Mammary epithelial cell (primary cell): ENCODE measurements at regions not wholly inside any gene's neighbourhood (a gene's known extent, or its start where the extent isn't known, plus 50 kb on each side); places are given as distances from the start of the nearest gene placed in this dataset.

ENCODE experiments used
- EZH2 ChIP-seq: IDR thresholded peaks from 2 replicates; pipeline ENCODE4 v1.6.1; 2012; ENCODE audit warnings: low read length, inconsistent platforms, borderline replicate concordance
- TF ChIP-seq, protein P1 (sequence below), 2 donors: IDR thresholded peaks in 1 of 2; conservative IDR thresholded peaks in 1 of 2; 2 replicates each; pipeline ENCODE4 v1.5.1; 2011 to 2012; ENCODE audit warnings: inconsistent platforms in 2 of 2, low read length in 2 of 2, mild to moderate bottlenecking in 2 of 2, control low read depth in 1 of 2, low read depth in 1 of 2; ENCODE audit not compliant: insufficient read depth in 1 of 2; ENCODE audit errors: extremely low read depth in 1 of 2

GRCh38 chr13:68816715-68817114, 1290.9 kb upstream of the ATXN8OS start:
- TF ChIP-seq, protein P1, sequence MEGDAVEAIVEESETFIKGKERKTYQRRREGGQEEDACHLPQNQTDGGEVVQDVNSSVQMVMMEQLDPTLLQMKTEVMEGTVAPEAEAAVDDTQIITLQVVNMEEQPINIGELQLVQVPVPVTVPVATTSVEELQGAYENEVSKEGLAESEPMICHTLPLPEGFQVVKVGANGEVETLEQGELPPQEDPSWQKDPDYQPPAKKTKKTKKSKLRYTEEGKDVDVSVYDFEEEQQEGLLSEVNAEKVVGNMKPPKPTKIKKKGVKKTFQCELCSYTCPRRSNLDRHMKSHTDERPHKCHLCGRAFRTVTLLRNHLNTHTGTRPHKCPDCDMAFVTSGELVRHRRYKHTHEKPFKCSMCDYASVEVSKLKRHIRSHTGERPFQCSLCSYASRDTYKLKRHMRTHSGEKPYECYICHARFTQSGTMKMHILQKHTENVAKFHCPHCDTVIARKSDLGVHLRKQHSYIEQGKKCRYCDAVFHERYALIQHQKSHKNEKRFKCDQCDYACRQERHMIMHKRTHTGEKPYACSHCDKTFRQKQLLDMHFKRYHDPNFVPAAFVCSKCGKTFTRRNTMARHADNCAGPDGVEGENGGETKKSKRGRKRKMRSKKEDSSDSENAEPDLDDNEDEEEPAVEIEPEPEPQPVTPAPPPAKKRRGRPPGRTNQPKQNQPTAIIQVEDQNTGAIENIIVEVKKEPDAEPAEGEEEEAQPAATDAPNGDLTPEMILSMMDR (conservative IDR thresholded peaks at IDR 0.05 in 1 of 2, IDR thresholded peaks at IDR 0.05 in 1 of 2; ENCODE audit: extremely low read depth in 1 of 2, insufficient read depth in 1 of 2, low read depth in 1 of 2, low read length in 2 of 2), result no peak
- TF ChIP-seq EZH2, result no peak
